GM12875 (cell line): ENCODE measurements at regions not wholly inside any gene's neighbourhood (a gene's known extent, or its start where the extent isn't known, plus 50 kb on each side); places are given as distances from the start of the nearest gene placed in this dataset.
A peak's percentile ranks its signal among the peaks of the same experiment; 100 is the strongest.

Experiments
- H3K4me3 ChIP-seq: one replicate; pipeline ENCODE4 v1.5.1; 2011; ENCODE audit warnings: low read depth, low read length, control low read depth
- TF ChIP-seq, protein P1 (sequence below): IDR thresholded peaks from 2 replicates; pipeline ENCODE4 v1.5.1; 2011; ENCODE audit warnings: low read depth, mild to moderate bottlenecking, control low read depth, inconsistent platforms, low read length, moderate library complexity, borderline replicate concordance; ENCODE audit not compliant: insufficient read depth

- no peak overlapping the region for H3K4me3 ChIP-seq
- TF ChIP-seq, protein P1, sequence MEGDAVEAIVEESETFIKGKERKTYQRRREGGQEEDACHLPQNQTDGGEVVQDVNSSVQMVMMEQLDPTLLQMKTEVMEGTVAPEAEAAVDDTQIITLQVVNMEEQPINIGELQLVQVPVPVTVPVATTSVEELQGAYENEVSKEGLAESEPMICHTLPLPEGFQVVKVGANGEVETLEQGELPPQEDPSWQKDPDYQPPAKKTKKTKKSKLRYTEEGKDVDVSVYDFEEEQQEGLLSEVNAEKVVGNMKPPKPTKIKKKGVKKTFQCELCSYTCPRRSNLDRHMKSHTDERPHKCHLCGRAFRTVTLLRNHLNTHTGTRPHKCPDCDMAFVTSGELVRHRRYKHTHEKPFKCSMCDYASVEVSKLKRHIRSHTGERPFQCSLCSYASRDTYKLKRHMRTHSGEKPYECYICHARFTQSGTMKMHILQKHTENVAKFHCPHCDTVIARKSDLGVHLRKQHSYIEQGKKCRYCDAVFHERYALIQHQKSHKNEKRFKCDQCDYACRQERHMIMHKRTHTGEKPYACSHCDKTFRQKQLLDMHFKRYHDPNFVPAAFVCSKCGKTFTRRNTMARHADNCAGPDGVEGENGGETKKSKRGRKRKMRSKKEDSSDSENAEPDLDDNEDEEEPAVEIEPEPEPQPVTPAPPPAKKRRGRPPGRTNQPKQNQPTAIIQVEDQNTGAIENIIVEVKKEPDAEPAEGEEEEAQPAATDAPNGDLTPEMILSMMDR = no peak
These were observed 67.1 kb downstream of the RTP5 start for GRCh38 chr2:241936457-241937133.

GRCh38 chr2:241937297-241937696, 67.8 kb downstream of the RTP5 start:
- TF ChIP-seq, protein P1 = no peak
- no peak overlapping the region for H3K4me3 ChIP-seq

- H3K4me3 ChIP-seq = no peak overlapping the region
- TF ChIP-seq, protein P1 = no peak
These were observed 70.0 kb downstream of the RTP5 start for GRCh38 chr2:241939541-241939940.

DNA sequence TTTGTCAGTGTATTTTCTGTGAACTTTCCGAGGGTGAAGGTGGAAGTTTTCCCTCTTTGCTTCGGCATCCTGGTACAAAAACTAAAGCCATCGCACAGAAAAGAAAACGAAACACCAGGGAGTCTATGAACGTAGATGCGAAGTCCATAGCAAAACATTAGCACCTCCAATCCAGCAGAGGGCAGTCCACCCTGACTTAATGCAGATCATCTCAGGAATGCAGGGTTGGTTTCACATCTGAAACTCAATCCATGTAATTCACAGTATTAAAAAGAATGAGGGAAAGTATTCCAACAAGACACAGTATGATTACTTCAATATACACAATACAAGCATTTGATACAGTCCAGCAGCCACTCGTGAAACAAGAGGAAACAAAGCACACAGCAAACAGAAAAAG, 70.8 kb downstream of the RTP5 start:
- TF ChIP-seq, protein P1 = 0 out of 2 replicates have a peak, but pooled peaks have one; percentile 18
- no peak overlapping the region for H3K4me3 ChIP-seq

DNA sequence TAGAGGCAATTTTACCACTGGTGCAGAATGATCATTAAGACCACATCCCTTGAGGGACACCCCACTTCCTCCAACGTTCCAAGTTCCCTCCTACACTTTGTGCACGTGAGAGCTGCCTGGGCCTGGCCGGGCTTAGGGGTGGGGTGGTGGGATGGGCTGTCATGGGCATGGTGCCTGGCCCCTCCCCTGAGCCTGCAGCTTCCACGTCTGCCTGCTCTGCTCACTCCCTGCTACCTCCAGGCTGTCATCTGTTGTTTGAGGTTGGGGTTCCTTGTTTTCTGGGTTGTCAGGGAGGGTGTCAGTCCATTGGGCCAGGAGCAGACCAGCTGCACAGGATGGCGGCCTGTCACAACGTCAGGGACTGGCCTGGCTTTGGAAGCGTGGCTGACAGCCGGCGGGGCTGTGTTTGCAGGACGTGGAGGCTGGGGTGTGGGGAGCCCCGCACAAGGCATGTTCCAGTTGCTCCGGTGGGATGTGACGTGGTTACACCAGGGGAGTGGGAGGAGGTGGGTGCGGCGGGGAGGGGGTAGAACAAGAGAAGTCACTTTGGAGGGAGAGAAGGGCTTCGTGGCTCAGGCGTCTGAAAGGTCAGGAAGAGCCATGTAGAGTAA, 72.3 kb downstream of the RTP5 start:
- TF ChIP-seq, protein P1 = no peak
- no peak overlapping the region for H3K4me3 ChIP-seq

- H3K4me3 ChIP-seq = no peak overlapping the region
- TF ChIP-seq, protein P1 = no peak
These were observed 73.1 kb downstream of the RTP5 start for GRCh38 chr2:241942416-241943208.
